NCI-H2029 (cell line): ENCODE measurements at regions not wholly inside any gene's neighbourhood (a gene's known extent, or its start where the extent isn't known, plus 50 kb on each side); places are given as distances from the start of the nearest gene placed in this dataset.

Experiments
- DNase-seq: peaks from one replicate; lab custom pipeline; 2025; lab: John Stamatoyannopoulos, UW

- no peak for DNase-seq
Observed at GRCh38 chr16:86320237-86320595, 190.1 kb upstream of the FOXF1 start.

DNA sequence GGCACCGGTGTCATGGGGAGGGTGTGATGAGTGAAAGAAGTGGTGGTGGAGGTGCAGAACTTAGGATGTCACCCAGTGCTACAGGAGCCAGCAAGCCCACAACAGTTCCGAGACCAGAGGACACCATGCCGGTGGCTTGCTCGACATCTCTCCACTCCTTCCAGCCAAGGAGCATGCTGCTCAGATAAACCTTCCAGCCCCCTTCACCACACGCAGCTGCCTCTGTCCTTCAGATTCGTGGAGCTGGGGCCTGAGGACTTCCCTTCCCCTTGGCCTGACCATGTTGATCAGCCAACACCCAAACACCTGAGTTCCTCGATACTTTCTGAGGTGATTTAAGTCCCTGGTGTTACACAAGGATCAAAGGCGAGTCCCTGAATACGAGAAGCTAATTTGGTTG lies 188.8 kb upstream of the FOXF1 start:
- DNase-seq: no peak

DNA sequence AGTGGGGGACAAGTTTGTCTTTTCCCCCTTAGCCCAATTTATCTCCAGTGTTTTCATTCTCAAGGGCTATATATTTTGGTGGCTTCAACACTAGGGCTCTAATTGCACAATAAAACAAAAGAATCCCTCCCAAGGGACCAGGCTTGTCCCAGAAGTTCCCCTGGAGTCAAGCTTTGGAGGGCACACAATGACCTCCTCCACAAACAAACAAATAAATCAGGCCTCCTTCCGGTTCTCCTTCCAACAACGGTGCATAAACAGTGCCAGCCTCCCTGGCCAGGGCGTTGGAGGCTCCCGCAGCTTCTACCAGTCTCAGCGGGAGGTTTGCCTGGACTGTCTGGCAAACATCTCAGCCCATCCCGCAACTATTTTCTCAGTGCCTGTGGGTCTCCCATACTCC lies 188.0 kb upstream of the FOXF1 start:
- DNase-seq: no peak

- DNase-seq: no peak
Observed at GRCh38 chr16:86322806-86323205, 187.5 kb upstream of the FOXF1 start.

DNA sequence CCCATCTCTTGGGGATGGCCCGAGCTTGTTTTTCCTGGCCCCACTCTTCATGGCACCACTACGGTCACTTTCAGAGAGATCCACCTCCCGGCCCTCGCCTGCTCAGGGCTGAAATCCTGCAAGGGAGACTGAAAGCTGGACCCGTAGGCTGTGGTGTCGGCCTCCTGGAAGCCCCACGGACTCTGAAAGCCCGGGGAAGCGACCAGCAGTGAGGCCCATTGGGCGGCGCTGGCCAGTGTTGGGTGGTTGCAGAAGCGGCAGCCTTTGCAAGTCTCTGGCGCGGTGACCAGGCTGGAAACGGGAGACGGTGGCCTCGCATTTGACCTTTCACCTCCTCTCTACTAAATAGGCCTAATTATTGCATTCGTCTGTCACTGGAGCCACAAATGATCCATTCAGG lies 186.0 kb upstream of the FOXF1 start:
- no peak for DNase-seq

- DNase-seq: no peak
Observed at GRCh38 chr16:86325360-86325759, 185.0 kb upstream of the FOXF1 start.

- no peak for DNase-seq
Observed at GRCh38 chr16:86325895-86326294, 184.4 kb upstream of the FOXF1 start.

- DNase-seq: no peak
Observed at GRCh38 chr16:86327321-86327720, 183.0 kb upstream of the FOXF1 start.

GRCh38 chr16:86330906-86331305 lies 179.4 kb upstream of the FOXF1 start:
- no peak for DNase-seq

- no peak for DNase-seq
Observed at GRCh38 chr16:86334079-86334635, 176.2 kb upstream of the FOXF1 start.

- no peak for DNase-seq
Observed at GRCh38 chr16:86335266-86336172, 174.8 kb upstream of the FOXF1 start.

DNA sequence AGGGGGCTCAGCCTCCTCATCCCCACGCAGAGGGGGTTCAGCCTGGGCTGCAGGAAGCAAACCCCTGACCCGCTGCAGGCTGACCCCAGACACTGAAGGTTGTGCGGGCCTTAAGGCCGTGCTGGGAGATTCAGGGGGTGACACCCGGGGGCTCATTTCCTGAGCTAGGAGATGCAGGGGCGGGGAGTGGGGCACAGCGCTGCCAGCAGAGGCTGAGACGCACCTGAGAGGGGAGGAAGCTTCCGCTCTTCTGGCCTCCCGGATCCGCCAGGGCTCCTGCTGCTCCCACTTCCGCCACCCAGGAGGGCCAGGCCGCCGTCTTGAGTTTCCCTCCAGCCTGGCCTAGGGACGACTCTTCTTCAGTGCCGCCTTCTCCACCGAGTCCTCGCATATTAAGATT lies 173.2 kb upstream of the FOXF1 start:
- DNase-seq: no peak

- no peak for DNase-seq
Observed at GRCh38 chr16:86337581-86338402, 172.5 kb upstream of the FOXF1 start.

DNA sequence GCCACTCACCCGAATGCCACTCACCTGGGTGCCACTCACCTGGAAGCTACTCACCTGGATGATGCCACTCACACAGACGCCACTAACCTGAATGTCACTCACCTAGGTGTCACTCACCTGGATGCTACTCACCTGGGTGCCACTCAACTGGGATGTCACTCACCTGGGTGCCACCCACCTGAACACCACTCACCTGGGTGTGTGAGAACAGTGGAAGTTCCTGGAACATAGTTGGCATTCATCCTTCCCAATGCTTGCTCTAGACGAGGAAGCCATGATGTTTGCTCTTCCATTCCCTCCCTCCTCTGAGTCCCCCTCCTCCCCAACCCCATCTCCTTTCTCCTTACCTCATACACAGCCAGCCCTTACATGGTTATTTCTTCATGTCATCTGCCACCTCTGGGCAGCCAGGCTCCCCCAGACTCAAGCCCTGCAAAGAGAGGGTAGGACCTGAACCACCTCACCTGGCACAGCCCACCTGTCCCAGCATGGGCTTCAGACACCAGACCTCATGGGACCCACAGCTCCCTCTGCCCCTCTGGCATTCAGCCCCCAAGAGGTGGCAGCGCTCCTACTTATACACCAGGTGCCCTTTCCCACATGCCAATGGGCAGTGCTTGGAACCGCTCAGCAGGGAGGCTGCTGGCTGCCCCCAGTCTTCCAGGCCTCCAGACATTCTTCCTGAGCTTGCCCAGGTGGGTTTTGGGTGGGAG lies 171.8 kb upstream of the FOXF1 start:
- DNase-seq: no peak

GRCh38 chr16:86342161-86342834 lies 168.0 kb upstream of the FOXF1 start:
- no peak for DNase-seq

- DNase-seq: no peak
Observed at GRCh38 chr16:86343027-86343795, 167.1 kb upstream of the FOXF1 start.

DNA sequence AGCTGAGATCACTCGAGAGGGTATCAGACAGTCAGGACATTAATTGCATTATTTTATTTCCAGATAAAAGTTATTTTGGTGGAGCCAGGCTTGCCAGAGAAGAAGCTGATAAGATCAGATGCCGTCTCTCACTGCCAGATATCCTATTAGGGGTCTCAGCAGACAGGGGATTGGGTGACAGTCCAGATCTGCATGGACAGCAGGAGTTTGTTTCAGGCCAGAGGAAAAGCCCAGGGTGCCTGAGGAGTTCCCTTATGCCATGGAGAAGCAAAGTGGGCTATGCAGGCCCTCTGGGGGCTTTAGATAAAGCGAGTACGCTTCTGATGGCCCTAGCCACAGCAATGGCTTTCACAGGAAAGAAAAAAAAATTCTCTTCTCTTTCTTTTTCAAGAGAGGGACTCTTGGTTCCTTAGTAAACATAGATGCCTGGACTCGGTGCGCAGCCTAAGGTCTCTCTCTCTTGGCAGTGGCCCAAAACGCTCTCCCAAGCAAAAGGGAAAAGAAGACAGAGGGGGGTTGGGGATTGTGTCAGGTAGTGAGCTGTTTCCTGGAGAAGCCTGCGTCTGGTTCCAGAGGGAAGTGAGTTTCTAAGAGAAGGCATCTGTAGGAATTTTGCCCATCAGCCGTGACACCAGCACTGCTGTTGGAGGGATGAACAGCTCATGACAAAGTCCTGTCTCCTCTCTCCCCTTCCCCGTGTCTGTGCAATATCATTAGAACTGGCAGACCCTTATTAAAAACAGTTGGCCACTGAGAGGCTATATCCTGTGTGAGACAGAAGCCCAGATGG lies 166.3 kb upstream of the FOXF1 start:
- DNase-seq: no peak

- DNase-seq: no peak
Observed at GRCh38 chr16:86344586-86344871, 165.8 kb upstream of the FOXF1 start.

DNA sequence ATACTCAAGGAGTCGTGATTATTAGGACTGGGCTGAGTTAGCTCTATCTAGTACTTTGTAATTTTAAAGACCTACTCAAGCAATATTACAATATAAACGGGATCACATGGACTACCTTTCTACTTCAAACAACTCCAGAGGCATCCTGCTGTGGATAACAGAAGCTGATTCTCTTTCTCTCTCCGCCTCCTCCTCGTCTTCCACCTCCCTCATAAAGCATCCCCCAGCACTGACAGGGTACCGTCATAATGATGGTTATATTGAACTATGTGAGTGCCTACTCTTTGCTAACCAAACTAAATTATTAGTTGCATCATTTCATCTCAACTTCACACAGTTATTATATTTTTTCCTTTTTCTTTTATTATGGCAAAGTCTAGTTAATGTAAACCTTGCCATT lies 165.4 kb upstream of the FOXF1 start:
- no peak for DNase-seq

GRCh38 chr16:86345516-86345915 lies 164.8 kb upstream of the FOXF1 start:
- no peak for DNase-seq
